LNCaP clone FGC (cell line): ENCODE measurements at regions not wholly inside any gene's neighbourhood (a gene's known extent, or its start where the extent isn't known, plus 50 kb on each side); places are given as distances from the start of the nearest gene placed in this dataset.
A peak's percentile ranks its signal among the peaks of the same experiment; 100 is the strongest.
"Not testable (repeated sequence)": the region's sequence is repeated elsewhere in the genome, so short reads cannot be mapped to it uniquely, and the experiment has no call there.

ENCODE experiments used
- DNase-seq: peaks from one replicate; pipeline ENCODE4 v3.0.0-alpha.2; 2011; ENCODE audit warnings: low read depth
- H3K4me3 ChIP-seq: 2 replicates; pipeline ENCODE4 v1.5.1; 2011; ENCODE audit warnings: mild to moderate bottlenecking, low read depth, low read length, control low read depth
- CTCF ChIP-seq: IDR thresholded peaks from 2 replicates; pipeline ENCODE4 v1.5.1; 2012; ENCODE audit warnings: mild to moderate bottlenecking; ENCODE audit not compliant: control insufficient read depth, insufficient read depth; ENCODE audit errors: extremely low read depth

GRCh38 chr1:189696297-189696696, 781.4 kb downstream of the BRINP3 start:
- H3K4me3 ChIP-seq, result no peak overlapping the region
- no peak for DNase-seq
- TF ChIP-seq CTCF, result no peak

DNA sequence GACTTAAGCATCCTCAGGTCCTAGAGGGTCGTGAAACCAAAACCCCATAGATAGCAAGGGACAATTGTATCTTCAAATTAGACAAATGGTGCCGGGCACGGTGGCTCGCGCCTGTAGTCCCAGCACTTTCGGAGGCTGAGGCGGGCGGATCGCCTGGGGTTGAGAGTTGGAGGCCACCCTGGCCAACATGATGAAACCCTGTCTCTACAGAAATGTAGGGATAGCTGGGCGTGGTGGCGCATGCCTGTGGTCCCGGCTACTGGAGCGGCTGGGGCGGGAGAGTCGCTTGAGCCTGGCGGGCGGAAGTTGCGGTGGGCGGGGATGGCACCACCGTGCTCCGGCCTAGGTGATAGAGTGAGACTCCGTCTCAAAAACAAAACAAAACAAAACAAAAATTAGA, 780.6 kb downstream of the BRINP3 start:
- H3K4me3 ChIP-seq, result no peak overlapping the region
- no peak for TF ChIP-seq CTCF
- no peak for DNase-seq

DNA sequence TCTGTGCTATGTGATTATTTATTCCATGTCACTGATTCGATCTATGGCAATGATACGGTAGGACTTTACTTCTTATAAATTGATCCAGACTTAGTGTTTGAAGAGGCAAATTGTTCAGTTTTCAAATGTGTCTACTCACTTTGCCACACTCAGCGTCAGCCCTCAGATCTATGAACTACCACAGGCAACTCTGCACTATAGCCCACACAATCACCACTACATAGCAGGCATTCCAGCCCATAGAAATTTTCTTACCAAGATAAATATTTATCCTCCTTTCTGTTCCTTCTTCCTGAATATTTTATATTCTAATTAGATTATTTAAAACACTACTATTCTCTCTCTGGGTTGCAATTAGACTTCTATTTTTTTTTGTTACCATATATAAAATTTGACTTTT, 776.1 kb downstream of the BRINP3 start:
- no peak for TF ChIP-seq CTCF
- no peak for DNase-seq
- no peak overlapping the region for H3K4me3 ChIP-seq

- no peak for TF ChIP-seq CTCF
- no peak overlapping the region for H3K4me3 ChIP-seq
- no peak for DNase-seq
Observed at GRCh38 chr1:189706594-189706993, 771.1 kb downstream of the BRINP3 start.

DNA sequence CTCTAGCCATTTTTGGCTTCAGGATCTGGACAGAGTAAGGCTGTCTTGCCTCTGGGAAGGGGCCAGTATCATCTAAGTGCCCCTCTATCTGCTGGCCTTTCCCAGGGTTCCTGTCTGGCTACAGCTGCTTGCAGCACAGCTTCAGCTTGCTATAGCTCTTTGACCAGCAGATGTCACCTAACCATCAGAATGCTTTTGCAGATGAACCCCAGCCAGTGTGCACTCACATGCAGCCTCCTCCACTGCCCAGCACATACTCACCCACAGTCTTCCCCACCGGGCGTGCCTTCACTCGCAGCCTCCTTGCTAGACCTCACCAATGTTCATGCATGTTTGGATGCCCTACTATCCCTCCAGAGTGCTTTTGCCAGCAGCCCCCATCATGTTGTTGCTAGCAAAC, 769.0 kb downstream of the BRINP3 start:
- TF ChIP-seq CTCF, result peak; percentile 32
- no peak for DNase-seq

GRCh38 chr1:189718147-189718795, 759.4 kb downstream of the BRINP3 start:
- H3K4me3 ChIP-seq, DNase-seq: not testable (repeated sequence)

More for the DNA sequence above, 769.0 kb downstream of the BRINP3 start:
- no peak overlapping the region for H3K4me3 ChIP-seq

DNA sequence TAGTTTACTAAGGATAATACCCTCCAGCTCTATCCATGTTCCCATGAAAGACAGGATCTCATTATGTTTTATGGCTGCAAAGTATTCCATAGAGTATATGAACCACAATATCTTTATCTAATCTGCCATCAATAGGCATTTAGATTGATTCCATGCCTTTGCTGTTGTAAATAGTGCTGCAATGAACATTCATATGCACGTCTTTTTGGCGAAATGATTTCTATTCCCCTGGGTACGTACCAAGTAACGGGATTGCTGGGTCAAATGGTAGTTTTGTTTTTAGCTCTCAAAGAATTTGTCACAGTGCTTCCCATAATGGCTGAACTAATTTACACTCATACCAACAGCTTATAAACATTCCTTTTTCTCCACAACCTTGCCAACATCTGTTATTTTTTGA, 750.9 kb downstream of the BRINP3 start:
- no peak for DNase-seq
- TF ChIP-seq CTCF, result no peak
- H3K4me3 ChIP-seq, result no peak overlapping the region
